Mucosa of gallbladder (tissue), 1 donor: ENCODE measurements at regions not wholly inside any gene's neighbourhood (a gene's known extent, or its start where the extent isn't known, plus 50 kb on each side); places are given as distances from the start of the nearest gene placed in this dataset.

Source experiments
- DNase-seq: peaks from one replicate; pipeline ENCODE4 v3.0.0-alpha.2; 2020; ENCODE audit warnings: low spot score
- donor health status: DM: no; HTN: no; CAD: no.

DNA sequence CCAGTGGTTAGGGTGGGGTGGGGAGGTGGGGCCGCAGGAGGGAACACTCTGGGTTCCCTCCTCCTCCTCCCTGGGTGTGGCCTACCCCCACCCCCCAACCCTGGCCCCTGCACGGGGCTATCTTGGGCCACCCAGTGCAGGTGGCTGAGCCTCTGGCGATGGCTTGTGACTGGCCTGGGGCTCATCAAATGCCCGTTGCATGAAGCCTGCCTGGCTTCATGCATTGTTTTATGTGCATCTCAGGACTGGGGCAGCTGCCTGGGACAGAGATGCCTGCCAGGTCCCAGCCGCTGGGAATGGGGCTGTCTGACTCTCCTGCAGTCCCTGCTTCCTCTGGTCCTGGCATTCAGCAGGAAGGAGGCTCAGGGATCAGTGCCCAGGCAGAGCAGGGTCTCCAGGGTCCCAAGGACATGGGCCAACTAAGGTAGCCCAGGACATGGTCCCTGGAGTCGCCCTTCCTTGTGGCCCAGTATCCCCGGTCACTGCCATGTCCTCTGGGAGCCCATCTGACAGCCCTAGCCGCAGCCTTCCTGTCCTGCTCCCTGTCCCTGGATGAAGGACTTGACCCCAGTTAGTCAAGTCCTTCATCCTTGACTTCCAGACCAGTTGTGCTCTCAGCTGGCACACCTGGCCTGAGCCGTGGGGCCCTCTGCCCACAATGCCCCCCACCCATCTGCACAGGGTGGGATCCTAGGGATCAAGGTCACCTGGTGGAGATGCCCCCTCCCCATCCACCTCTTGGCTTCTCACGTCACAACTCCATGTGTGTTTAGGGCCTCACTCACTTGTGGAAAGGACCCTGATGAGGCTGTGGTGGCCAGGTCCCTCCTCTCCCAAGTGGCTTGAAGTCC is 112.1 kb upstream of the FGF3 start:
- no peak for DNase-seq

DNA sequence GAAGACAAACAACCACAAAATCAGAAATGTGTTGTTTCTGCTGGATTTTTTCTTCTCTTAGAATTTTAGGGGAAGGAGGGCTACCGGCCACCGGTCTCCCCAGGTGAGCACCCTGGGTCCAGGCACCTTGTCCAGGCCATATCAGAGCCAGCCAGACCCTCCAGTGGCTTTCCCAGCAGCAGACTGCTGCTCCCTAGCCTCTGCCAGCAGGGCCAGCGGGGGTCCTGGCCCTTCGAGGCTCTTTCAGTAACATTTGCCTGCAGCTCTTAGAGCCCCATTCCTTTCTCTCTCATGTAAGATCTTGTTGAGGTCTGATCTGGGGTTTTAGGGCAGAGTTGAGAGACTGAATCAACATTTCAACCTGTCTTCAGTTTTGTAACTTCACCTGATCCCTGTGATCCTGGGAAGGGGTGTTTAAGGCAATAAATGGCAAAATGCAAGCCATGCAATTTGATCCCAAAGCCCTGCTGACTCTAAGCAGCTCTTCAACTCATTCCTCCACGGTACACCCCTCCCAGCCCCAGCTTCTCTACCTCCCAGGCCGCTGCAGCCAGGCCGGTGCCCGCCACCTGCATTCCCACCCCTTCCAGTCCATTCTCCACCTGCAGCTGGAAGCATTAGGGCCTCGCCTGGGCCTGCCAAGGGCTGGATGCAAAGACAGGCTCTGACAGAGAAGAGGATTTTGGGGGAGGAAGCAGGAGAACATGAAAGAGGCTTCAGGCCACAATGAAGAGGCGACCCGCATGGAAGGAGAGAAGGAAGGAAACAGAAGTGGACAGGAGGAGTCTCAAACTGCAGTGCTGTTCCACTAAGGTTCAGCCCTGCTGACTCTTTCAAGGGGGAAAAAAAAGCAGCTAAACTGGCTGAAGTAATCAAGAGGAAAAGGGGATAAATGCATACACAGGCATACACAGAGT is 113.0 kb upstream of the FGF3 start:
- DNase-seq, result no peak

DNA sequence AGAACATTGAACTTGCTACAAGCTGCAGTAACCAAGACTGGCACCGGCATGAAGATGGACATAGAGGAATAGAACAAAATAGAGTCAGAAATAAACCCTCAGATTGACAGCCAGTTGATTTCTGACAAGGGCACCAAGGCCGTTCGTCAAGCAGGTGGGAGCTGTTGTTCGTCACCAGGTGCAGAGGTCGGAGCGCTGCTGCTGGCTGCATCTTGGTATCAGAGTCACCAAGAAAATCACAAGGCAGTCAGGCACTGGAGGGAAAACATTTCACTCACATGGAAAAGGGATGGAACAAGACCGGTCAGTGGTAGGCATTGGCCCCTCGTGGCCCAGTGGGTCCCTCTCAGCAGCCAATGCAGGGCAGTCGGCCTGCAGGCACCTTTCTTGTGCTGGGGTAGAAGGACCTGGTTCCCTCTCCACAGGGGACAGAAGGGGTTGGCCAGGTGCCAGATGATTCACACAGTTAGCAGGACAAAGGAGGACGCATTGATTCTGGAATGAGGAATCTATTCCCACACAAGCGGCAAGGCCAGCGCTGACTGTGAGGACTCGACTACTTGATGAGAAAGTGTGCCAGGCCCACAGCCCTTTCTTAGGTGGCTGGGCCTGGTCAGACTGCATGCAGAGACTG is 115.8 kb upstream of the FGF3 start:
- DNase-seq, result peak; percentile 85

DNA sequence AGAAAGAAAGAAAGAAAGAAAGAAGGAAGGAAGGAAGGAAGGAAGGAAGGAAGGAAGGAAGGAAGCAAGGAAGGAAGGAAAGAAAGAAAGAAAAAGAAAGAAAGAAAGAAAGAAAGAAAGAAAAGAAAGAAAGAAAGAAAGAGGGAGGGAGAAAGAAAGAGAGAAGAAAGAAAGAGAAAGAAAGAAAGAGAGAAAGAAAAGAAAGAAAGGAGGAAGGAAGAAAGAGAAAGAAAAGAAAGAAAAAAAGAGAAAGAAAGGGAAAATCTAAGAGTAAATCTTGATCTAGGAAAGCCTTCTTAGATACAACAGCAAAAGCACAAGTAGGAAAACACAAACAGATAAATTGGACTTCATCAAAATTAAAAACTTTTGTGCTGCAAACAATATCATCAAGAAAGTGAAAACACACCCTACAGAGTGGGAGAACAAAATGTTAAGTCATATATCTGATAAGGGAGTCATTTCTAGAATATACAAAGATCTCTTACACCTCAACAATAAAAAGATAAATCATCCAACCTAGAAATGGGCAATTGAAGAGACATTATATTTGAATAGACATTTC is 116.8 kb upstream of the FGF3 start:
- DNase-seq, result no peak

DNA sequence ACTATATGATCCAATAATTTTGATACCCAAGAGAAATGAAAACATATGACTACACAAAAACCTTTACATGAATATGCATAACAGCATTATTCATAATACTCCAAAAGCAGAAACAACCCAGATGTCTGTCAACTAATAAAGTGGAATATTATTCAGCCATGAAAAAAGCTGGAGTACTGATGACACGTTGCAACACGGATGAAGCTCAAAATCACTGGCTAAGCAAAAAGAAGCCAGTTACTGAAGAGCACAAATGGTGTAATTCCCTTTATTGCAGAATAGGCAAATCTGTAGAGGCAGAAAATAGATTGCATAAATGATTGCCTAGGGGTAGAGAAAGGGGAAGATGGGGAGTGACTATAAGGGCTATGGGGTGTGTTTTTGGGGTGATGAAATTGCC is 117.6 kb upstream of the FGF3 start:
- no peak for DNase-seq

DNA sequence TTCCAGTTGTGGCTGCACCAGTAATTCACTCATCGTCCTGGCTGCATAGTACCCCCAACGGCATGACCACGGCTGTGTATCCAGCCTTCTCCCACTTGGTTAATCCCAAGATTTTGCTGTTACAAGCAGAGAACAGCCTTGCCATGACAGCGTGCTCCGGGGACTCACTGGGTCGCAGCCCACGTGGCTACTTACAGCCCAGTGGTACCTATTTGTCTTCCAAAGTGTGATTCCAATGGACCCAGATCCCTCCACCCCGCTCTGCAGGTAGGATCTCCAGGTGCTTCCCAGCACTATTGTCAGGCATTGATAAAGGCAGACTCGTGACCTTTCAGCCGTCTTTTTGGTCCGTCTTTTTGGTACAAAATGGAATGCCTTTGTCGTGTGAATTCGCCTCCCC is 119.0 kb upstream of the FGF3 start:
- no peak for DNase-seq

DNA sequence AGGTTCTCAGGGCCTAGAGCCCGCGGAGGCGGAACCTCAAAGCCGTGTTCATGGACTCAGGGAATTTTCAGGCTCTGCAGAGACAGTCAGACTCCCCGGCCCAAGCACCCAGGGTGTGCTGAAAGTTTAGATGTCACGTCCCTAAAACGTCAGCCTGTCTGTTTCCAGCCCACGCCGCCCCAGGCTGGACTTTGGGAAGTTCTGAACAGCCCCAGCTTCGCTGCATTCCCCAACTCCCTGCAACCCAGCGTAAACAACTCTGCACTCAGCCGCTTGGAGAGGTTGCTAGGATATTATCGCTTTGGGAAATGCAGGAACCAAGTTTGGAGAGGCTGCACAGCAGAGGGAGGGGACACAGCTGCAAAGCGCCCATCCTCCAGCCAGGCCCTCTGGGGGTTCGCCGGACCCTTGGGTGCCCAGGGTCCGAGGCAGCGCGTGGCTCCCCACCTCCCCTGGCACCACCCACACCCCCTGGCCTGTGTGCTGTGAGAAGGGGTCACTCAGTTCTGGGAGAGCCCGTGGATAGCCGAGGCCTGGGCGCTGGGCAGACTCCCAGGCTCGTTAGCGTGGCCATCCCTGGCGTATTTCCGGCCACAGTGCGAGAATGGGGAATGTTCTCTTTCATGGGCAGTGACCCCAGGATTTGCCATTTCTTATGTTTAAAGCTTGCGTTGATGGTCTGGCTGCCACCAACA is 120.5 kb upstream of the FGF3 start:
- peak; percentile 86 for DNase-seq

DNA sequence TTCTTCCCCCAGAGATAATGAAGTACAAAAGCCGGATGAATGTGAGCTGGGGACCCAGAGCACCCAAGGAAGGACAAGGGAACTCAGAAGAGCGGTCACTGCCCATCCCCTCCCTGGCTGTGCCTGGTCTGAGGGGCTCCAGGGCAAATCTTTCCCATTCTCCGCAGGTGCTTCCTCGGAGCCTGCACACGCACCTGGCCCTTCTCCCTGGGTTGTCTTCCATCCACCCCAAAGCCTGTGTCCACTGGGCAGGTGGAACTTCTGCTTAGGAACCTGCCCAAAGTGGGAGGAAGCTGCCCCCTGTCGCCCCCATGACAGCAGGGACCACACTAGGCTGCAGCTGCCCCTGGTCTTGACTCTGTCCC is 121.0 kb upstream of the FGF3 start:
- DNase-seq, result no peak

DNA sequence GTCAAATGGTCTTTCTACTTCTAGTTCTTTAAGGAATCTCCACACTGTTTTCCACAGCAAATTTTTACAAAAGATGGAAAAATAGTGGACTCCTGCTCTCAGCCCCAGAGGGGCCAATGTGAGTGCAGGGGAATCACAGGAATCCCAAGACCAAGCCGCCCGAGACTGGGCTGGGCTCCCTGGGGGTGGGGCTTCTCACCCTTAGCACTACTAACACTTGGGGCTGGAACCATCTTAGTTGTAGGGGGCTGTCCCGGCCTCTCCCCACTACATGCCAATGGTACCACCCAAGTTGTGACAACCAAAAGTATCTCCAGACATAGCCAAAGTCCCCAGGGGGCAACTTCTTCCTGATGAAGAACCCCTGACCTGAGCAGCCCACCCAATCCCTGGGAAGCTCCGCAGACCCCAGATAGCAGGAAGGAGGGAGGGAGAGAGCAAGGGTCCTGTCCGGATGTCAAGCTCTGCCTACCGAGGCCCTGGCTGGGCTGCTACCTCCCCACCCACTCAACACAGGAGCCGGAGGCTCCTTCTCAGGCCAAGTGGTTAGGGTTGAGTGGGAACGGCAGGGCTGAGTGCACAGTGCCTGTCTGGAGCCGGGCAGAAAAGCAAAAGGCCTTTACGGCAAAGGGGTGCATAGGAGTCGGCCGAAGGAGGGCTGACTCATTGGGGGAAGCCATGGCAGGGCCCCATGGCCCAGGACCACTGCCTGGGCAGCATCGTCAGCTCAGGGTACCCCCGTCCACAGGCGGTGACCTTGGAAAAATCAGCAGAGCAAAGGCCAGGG is 122.5 kb upstream of the FGF3 start:
- no peak for DNase-seq

DNA sequence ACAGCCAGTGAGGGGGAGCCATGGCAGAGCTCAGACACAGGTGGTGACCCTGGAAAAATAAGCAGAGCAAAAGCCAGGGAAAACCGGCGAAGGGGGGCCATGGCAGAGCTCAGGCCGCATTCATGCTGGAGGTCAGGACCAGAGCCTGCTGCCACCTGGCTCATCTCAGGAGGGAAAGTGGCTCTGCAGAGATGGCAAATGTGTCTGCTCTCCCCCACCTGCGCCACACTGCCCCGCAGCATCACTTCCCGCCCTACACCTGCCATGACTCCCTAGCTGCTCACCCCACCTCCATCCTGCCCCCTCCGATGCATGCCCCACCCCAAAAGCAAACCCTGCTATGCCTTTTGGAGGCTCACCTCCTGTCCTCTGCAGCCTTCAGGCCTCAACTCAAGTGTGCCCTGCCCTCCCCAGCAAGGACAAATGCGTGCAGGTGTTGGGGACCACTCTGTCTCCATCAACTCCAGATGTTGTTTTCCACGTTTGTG is 123.2 kb upstream of the FGF3 start:
- no peak for DNase-seq

DNA sequence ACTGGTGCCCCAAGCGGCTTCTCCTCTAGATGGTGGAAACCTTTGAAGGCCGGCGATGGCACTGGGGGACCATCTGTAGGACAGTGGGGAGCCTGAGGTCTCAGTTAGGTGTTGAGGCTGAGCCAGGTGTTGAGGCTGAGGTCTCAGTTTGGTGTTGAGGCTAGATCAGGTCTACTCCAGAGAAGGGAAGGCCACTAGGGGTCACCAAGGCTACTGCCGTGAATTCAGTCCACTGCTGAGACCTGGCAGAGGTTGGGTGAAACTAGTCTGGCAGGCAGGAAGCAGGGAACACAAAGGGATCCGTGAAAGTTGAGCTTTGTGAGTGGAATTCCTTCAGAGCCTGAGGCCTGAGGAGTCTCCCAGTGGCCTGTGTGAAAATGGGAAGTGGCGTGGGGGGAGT is 123.8 kb upstream of the FGF3 start:
- DNase-seq, result no peak

DNA sequence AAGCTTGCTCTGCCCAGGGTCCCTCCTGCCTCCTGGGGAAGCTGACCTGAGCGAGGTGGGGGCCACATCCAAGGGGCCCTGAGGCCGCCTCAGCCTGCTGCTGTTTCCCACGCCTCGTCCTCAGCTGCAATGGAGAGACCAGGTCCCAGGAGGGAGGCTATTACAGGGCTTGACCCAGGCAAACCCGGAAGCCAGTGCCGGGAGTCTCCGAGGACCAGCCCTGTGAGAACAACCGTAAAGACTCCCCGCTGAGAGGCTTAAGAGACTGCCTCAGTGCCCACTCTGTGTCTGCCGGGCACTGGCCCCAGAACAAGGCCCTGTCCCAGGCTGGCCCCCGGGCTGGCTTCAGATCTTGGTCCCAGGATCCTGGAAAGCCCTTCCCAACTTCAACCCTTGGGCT is 124.3 kb upstream of the FGF3 start:
- DNase-seq, result no peak

DNA sequence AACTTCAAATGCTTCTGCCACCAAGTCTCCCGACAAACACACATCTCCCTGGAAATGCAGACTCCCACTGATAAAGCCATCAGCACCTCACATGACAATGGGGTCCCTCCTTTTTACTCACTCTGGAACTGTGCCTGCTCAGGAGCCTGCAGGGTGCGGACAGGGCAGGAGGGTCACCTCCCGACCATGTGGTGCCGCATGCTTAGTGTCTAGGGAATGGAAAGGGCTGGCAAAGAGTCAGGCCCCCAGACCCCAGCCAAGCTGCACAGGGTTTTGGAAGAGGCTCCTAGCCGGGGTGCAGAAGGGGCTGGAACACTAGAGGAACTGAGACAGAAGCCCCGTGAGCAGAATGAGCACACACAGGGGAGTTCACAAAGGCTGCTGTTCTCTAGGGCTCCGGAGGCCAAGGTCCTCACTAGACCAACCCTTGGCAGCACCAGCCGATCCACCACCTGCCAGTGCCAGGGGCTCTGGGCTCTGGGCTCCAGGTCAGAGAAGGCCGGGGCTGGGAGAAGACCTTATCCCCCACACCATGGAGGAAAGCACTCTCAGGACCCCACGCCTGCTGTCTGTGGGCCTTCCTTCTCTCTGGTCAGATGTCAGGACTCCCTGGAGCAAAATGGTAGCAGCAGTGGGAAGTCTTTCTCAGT is 125.1 kb upstream of the FGF3 start:
- DNase-seq, result no peak

DNA sequence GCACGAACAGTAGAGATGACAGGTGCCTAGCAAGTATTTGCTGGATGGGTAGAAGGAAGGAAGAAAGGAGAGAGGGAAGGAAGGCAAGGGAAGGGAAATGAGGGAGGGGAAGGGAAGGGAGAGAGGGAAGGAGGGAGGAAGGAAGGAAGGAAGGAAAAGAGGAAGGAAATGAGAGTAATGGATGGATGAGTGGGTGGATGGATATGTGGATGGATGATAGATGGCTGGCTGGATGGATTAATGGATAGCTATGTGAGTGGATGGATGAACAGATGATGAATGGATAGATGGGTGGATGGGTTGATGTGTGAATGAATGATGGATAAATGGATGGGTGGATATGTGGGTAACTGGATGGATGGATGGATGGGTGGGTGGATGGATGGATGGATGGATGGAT is 125.9 kb upstream of the FGF3 start:
- DNase-seq, result no peak

DNA sequence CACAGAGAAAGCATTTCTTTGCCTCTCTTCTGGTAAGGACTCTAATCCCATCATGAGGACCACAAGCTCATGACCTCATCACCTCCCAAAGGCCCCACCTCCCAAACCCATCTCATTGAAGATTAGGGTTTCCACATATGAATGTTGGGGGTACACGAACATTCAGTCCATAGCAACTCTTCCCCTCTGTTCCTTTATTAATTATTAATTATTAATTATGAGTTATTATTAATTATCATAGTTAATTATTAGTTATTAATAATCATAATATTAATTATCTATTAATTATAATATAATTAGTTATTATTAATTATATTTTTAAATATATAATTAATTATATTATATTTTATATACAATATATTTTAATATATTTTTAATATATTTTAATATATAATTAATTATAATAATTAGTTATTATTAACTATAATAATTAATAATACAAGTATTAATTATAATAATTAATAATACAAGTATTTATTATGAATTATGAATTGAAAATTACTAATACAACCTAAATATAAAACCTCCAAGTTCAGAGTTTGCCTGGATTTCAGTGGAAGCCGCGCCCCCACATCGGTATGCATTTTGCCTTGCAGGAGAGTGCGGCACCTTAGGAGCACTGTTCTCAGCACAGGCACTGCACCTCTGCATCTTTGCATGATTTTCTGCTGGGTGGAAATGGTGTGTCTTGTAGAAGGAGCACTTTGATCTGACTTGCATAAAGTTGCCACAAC is 128.0 kb upstream of the FGF3 start:
- DNase-seq, result no peak

DNA sequence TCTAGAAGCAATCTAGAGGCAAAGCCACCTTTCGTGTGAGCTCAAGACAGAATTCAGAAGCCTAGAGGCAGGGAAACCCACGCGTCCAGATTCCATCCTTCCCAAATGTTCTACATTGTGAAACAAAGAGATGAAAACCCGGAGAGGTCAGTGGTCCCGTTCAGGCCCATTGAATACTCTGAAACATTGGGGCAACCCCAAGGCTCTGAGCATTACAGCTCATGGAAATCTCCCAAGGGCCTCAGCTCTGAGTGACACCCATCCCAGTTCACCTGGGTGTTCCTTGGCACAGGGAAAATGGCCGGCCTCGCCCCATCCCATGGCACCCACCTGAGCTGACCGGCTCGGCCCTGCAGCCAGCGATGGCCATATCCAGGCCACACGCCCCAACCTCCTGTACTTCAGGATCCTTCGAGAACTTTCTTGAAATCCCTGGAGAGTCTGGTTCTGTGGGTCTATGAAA is 128.6 kb upstream of the FGF3 start:
- DNase-seq, result no peak

DNA sequence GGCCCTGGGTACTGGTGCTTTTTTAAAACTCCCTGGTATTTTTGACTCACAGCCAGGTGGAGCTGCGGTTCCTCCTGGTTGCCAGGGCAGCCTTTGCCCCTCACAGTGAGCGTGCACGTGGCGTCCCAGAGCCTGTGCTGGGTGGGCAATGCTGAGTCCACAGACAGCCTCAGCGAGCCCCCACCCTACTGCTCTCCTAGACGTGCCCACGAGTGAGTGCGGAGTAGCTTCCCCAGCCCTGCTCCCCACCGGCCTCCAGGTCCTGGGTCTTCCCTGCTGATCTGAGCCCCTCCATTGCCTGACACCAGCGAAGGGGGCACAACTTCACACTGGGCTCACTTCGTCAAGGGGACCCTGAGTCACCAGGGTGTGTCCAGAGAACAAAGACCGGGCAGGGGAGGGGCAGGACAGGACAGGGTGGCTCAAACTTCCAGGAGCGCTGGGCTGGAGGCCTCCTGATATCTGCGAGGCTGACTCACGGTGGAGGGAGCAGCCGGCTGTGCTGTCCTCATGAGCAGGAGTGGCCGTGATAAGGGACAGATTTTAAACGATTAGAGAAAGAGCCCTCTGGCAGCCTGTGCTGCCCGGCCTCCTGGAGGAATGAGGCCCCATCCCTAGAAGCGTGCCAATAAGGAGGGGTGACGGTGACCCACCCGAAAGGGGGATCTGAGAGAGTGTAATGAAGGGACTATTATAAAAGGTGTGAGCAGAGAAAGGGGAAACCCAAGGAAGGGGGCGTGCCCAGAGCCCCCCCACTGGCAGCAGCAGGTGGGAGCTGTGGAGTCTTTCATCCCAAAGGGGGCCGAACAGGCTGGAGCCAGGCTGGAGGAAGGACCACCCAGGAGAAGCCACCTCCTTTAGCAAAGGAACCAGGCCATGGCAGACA is 129.3 kb upstream of the FGF3 start:
- peak; percentile 82 for DNase-seq

DNA sequence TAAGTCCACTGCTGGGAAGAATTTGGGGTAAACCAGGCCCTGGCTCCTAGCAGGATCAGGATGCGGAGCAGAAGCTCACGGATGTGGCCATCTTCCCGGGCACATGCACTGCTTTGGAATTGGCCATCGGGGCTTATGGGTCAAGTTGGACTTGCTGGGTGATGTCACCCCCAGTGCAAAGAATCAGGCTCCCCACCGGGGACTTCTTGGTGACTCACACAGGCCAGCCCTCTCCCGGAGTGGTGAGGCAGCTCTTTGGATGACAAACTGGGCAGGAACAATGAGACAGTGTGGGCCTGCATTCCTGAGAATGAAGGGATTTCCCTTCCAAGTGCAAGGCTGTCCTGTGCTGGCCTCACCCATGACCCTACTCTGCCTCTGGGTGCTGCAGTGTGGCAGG is 128.8 kb upstream of the ANO1 start:
- DNase-seq, result peak; percentile 81
